Body of pancreas (tissue), 4 donors: ENCODE measurements at regions not wholly inside any gene's neighbourhood (a gene's known extent, or its start where the extent isn't known, plus 50 kb on each side); places are given as distances from the start of the nearest gene placed in this dataset.

Experiments
- POLR2A ChIP-seq, 3 donors: fragments of 450-650 bp; IDR thresholded peaks; one replicate each; pipeline ENCODE4 v1.6.1; 2016; ENCODE audit warnings: antibody characterized with exemption in 3 of 3, mild to moderate bottlenecking in 2 of 3
- TF ChIP-seq, protein P1 (sequence below), 7 experiments: fragments of 450-650 bp in 4 of 7; fragments of 200-600 bp in 3 of 7; sonication (generic) in 3 of 7; IDR thresholded peaks; one replicate each; pipeline ENCODE4 v1.5.1; 2016 to 2019; ENCODE audit warnings: antibody characterized with exemption in 7 of 7

DNA sequence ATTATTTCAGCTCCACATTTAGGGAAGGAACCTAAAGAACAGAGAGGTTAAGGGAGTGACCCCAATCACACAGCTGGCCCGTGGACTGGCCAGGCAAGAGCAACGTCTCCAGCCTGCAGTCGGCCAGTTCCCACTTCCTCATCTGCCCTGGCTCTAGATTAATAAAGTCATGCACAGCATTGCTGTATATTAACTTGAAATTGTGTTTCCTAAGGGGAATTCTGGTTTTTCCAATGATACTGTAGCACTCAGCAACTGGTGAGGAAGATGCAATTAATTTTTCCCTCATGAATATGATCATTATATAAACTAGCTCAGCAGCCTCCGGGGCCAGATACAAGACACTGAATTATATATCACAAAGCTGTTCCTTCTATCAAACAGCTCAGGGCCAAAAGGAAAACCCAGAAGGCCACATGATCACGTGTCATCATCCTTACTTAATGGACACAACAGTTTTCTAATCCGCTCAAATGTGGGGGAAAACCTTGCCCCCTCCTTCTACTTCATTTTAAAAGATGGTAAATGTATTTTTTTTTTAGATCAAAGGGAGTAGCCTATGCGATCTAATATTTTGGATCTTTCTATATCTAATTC is 295.3 kb upstream of the PRKCQ start:
- no peak for TF ChIP-seq POLR2A (IDR thresholded peaks at IDR 0.05)
- TF ChIP-seq, protein P1, sequence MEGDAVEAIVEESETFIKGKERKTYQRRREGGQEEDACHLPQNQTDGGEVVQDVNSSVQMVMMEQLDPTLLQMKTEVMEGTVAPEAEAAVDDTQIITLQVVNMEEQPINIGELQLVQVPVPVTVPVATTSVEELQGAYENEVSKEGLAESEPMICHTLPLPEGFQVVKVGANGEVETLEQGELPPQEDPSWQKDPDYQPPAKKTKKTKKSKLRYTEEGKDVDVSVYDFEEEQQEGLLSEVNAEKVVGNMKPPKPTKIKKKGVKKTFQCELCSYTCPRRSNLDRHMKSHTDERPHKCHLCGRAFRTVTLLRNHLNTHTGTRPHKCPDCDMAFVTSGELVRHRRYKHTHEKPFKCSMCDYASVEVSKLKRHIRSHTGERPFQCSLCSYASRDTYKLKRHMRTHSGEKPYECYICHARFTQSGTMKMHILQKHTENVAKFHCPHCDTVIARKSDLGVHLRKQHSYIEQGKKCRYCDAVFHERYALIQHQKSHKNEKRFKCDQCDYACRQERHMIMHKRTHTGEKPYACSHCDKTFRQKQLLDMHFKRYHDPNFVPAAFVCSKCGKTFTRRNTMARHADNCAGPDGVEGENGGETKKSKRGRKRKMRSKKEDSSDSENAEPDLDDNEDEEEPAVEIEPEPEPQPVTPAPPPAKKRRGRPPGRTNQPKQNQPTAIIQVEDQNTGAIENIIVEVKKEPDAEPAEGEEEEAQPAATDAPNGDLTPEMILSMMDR (IDR thresholded peaks at IDR 0.05), result no peak
